ENCODE measurements at regions not wholly inside any gene's neighbourhood (a gene's known extent, or its start where the extent isn't known, plus 50 kb on each side); places are given as distances from the start of the nearest gene placed in this dataset.
"Not testable (repeated sequence)": the region's sequence is repeated elsewhere in the genome, so short reads cannot be mapped to it uniquely, and the experiment has no call there.

DNA sequence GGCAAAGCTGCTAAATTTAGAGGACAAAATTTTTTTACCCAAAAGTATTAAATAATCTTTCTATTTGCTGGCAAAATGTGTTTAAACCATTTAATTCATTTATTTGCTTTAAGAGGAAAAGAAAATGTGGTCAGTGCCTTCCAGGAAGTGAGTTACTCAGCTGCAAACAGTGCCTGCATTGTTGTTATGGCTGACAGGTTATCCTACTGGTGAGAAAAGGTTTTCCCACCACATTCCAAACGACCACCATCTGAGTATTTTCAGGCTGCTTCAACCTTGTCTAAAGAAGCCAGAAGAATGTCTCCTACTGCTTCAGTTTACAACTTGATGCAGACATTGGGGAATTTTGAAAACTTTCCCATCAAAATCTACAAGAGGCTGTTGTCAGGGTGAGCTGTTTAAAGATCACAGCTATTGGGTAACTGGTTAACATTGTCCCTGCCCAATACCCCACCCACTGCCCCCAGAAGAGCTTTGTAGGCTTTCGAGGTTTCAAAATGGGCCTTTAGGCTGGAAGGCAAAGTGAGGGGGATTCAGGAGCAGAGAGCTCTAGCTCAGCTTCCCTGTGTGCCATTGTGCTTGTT is 461.3 kb upstream of the FANCL start:
- H3K9me3 ChIP-seq (ENCODE audit: severe bottlenecking), result no peaks in the 10 kb centered on the region
- no peak overlapping the region for H3K4me3 ChIP-seq (ENCODE audit: low read depth, low read length)
- no peak overlapping the region for H3K27ac ChIP-seq
- H3K36me3 ChIP-seq, result no peaks in the 10 kb centered on the region
- H3K27me3 ChIP-seq (ENCODE audit: insufficient read depth, low read depth, severe bottlenecking), result no peaks in the 10 kb centered on the region
- DNase-seq, result no peak
- TF ChIP-seq, protein P1, sequence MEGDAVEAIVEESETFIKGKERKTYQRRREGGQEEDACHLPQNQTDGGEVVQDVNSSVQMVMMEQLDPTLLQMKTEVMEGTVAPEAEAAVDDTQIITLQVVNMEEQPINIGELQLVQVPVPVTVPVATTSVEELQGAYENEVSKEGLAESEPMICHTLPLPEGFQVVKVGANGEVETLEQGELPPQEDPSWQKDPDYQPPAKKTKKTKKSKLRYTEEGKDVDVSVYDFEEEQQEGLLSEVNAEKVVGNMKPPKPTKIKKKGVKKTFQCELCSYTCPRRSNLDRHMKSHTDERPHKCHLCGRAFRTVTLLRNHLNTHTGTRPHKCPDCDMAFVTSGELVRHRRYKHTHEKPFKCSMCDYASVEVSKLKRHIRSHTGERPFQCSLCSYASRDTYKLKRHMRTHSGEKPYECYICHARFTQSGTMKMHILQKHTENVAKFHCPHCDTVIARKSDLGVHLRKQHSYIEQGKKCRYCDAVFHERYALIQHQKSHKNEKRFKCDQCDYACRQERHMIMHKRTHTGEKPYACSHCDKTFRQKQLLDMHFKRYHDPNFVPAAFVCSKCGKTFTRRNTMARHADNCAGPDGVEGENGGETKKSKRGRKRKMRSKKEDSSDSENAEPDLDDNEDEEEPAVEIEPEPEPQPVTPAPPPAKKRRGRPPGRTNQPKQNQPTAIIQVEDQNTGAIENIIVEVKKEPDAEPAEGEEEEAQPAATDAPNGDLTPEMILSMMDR (IDR thresholded peaks at IDR 0.05; ENCODE audit: low read depth, low read length), result no peak

DNA sequence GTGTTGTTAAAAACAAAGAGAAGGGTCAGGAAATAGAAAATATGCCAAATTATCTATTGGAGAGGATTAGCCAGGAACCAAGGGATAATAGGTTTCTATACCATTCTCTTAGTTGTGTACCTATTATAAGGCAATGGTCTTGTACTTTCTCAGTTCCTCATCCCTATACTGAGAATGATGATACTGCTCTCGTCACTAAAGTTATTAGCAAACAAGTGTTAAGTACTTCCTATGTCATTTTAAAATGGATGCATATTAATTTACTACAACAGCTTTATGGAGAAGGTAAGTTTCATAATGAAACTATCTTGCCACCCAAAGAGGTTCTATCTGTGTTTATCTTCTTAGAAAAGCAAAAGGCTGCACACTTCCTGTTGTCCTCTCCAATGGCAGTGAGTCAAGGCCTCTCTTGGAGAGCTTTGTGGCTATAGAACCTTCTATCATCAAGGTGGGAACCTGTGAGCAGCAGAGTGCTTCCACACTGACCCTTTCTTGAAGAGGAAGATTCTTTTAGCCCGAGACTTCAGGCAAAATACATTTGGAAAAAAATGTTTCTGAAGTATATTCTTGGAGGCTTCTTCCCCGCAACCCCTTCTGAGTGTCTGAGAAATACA is 460.7 kb upstream of the FANCL start:
- no peak for DNase-seq
- no peak overlapping the region for H3K27ac ChIP-seq

DNA sequence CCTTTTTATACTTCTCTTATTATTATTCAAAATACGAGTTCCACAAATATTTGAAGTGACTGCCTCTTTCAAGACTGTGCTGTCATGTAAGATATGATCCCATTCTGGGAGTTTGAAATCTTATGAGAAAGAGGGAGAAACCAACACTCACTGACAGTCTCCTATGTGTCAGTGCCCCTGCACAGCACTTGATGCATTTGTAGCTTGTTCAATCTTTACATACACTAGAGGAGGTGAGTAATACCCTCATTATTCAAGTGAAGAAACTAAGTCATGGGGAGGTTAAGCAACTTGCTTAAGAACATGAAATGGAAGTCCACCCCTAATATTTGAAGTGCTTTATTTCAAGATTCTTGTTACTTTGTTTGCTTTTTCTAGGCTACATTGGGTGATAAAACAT is 459.5 kb upstream of the FANCL start:
- H3K4me3 ChIP-seq (ENCODE audit: low read depth, low read length), result no peak overlapping the region
- H3K27me3 ChIP-seq (ENCODE audit: insufficient read depth, low read depth, severe bottlenecking), result no peaks in the 10 kb centered on the region
- H3K9me3 ChIP-seq (ENCODE audit: severe bottlenecking), result no peaks in the 10 kb centered on the region
- no peak overlapping the region for H3K27ac ChIP-seq
- TF ChIP-seq, protein P1 (IDR thresholded peaks at IDR 0.05; ENCODE audit: low read depth, low read length), result no peak
- DNase-seq, result no peak
- H3K36me3 ChIP-seq, result no peaks in the 10 kb centered on the region

More for the DNA sequence above, 460.7 kb upstream of the FANCL start:
- no peaks in the 10 kb centered on the region for H3K27me3 ChIP-seq (ENCODE audit: insufficient read depth, low read depth, severe bottlenecking)
- H3K36me3 ChIP-seq, result no peaks in the 10 kb centered on the region
- no peaks in the 10 kb centered on the region for H3K9me3 ChIP-seq (ENCODE audit: severe bottlenecking)
- TF ChIP-seq, protein P1 (IDR thresholded peaks at IDR 0.05; ENCODE audit: low read depth, low read length), result no peak
- no peak overlapping the region for H3K4me3 ChIP-seq (ENCODE audit: low read depth, low read length)

DNA sequence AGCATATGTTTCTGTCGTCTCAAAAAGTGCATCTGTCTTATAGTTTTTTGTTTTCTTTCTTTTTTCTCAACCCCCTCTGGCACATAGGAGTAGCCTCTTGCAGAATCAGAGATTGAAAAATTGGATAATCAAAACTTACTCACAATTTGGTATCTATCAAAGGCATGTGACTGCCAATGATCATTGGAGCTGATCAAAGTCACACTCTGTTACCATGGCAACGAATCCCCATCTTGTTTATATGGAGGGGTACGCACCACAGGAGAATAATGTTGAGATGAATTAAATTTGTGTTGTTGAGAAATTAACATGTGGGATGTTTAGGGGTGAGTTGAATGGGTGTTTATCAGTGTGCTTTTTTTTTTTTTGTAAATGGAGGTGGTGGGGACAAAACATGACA is 458.3 kb upstream of the FANCL start:
- no peak overlapping the region for H3K4me3 ChIP-seq (ENCODE audit: low read depth, low read length)
- no peaks in the 10 kb centered on the region for H3K27me3 ChIP-seq (ENCODE audit: insufficient read depth, low read depth, severe bottlenecking)
- no peak for DNase-seq
- TF ChIP-seq, protein P1 (IDR thresholded peaks at IDR 0.05; ENCODE audit: low read depth, low read length), result no peak
- no peak overlapping the region for H3K27ac ChIP-seq
- H3K9me3 ChIP-seq (ENCODE audit: severe bottlenecking), result no peaks in the 10 kb centered on the region
- H3K36me3 ChIP-seq, result no peaks in the 10 kb centered on the region

DNA sequence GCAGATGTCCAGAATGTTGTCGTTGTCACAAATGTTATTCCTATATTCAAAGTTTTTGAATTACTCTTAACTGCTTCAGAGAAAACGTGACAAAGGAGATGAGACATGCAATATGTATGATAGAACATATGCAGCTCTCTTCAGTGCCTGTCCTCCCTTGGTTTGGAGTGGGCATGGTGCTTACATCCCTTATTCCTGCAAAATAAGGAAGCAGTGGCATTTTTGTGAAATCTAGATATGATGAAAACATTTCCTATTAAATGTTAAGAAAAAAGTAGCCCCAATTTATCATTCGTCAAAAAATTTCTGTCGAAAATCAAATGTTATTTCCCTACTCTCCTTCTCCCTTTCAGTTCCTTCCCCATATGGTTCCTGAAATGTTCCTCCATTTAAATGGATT is 457.5 kb upstream of the FANCL start:
- H3K27me3 ChIP-seq (ENCODE audit: insufficient read depth, low read depth, severe bottlenecking), result no peaks in the 10 kb centered on the region
- no peak overlapping the region for H3K4me3 ChIP-seq (ENCODE audit: low read depth, low read length)
- no peaks in the 10 kb centered on the region for H3K9me3 ChIP-seq (ENCODE audit: severe bottlenecking)
- DNase-seq, result no peak
- TF ChIP-seq, protein P1 (IDR thresholded peaks at IDR 0.05; ENCODE audit: low read depth, low read length), result no peak
- H3K27ac ChIP-seq, result no peak overlapping the region
- H3K36me3 ChIP-seq, result no peaks in the 10 kb centered on the region

DNA sequence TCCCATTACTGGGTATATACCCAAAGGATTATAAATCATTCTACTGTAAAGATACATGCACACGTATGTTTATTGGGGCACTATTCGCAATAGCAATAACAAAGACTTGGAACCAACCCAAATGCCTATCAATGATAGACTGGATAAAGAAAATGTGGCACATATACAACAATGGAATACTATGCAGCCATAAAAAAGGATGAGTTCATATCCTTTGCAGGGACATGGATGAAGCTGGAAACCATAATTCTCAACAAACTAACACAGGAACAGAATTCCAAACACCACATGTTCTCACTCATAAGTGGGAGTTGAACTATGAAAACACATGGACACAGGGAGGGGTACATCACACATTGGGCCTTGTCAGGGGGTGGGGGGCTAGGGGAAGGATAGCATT is 453.0 kb upstream of the FANCL start:
- H3K36me3 ChIP-seq; H3K9me3 ChIP-seq (ENCODE audit: severe bottlenecking); DNase-seq; H3K4me3 ChIP-seq (ENCODE audit: low read depth, low read length); H3K27ac ChIP-seq; H3K27me3 ChIP-seq (ENCODE audit: insufficient read depth, low read depth, severe bottlenecking): not testable (repeated sequence)

DNA sequence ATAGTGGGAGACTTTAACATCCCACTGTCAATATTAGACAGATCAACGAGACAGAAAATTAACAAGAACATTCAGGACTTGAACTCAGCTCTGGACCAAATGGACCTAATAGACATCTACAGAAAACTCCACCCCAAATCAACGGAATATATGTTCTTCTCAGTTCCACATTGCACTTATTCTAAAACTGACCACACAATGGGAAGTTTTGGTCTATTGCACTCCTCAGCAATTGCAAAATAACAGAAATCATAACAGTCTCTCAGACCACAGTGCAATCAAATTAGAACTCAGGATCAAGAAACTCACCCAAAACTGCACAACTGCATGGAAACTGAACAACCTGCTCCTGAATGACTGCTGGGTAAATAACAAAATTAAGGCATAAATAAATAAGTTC is 449.9 kb upstream of the FANCL start:
- H3K27me3 ChIP-seq (ENCODE audit: insufficient read depth, low read depth, severe bottlenecking); DNase-seq: not testable (repeated sequence)

More for the DNA sequence above, 449.9 kb upstream of the FANCL start:
- H3K27ac ChIP-seq; H3K9me3 ChIP-seq (ENCODE audit: severe bottlenecking); H3K36me3 ChIP-seq; H3K4me3 ChIP-seq (ENCODE audit: low read depth, low read length): not testable (repeated sequence)

Data from WERI-Rb-1 (cell line).